Esophagus muscularis mucosa (tissue), 3 donors: ENCODE measurements at regions not wholly inside any gene's neighbourhood (a gene's known extent, or its start where the extent isn't known, plus 50 kb on each side); places are given as distances from the start of the nearest gene placed in this dataset.

Experiments
- CTCF ChIP-seq, 3 experiments: fragments of 200-600 bp in 2 of 3; fragments of 450-650 bp in 1 of 3; sonication (generic) in 2 of 3; IDR thresholded peaks; one replicate each; pipeline ENCODE4 v1.5.1; 2017 to 2019; ENCODE audit warnings: antibody characterized with exemption in 3 of 3, mild to moderate bottlenecking in 2 of 3, moderate library complexity in 1 of 3
- POLR2A ChIP-seq: fragments of 450-650 bp; IDR thresholded peaks from one replicate; pipeline ENCODE4 v1.6.1; 2017; ENCODE audit warnings: antibody characterized with exemption, moderate library complexity, mild to moderate bottlenecking, low read depth

GRCh38 chr4:187276736-187277408 is 553.2 kb upstream of the FAT1 start:
- TF ChIP-seq POLR2A (no peak), CTCF (IDR thresholded peaks at IDR 0.05) (no peak)
